ENCODE measurements at regions not wholly inside any gene's neighbourhood (a gene's known extent, or its start where the extent isn't known, plus 50 kb on each side); places are given as distances from the start of the nearest gene placed in this dataset.

DNA sequence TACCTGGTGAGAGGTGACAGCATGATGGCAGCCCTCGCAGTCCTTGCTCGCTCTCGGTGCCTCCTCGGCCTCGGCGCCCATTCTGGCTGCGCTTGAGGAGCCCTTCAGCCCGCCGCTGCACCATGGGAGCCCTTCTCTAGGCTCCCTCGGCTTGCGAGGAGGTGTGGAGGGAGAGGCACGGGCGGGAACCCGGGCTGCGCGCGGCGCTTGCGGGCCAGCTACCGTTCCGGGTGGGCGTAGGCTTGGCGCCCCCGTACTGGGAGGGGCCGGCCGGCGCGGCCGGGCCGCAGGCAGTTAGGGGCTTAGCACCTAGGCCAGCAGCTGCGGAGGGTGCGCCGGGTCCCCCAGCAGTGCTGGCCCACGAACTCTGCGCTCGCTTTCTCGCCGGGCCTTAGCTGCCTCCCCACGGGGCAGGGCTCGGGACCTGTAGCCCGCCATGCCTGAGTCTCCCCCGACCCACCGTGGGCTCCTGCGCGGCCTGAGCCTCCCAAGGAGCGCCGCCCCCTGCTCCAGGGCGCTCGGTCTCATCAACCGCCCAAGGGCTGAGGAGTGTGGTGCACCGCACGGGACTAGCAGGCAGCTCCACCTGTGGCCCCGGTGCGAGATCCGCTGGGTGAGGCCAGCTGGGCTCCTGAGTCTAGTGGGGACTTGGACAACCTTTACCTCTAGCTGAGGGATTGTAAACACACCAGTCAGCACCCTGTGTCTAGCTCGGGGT lies 1624.3 kb downstream of the SLITRK1 start:
- TF ChIP-seq, protein P1, sequence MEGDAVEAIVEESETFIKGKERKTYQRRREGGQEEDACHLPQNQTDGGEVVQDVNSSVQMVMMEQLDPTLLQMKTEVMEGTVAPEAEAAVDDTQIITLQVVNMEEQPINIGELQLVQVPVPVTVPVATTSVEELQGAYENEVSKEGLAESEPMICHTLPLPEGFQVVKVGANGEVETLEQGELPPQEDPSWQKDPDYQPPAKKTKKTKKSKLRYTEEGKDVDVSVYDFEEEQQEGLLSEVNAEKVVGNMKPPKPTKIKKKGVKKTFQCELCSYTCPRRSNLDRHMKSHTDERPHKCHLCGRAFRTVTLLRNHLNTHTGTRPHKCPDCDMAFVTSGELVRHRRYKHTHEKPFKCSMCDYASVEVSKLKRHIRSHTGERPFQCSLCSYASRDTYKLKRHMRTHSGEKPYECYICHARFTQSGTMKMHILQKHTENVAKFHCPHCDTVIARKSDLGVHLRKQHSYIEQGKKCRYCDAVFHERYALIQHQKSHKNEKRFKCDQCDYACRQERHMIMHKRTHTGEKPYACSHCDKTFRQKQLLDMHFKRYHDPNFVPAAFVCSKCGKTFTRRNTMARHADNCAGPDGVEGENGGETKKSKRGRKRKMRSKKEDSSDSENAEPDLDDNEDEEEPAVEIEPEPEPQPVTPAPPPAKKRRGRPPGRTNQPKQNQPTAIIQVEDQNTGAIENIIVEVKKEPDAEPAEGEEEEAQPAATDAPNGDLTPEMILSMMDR (IDR thresholded peaks at IDR 0.05), result no peak
- no peak for TF ChIP-seq POLR2A (IDR thresholded peaks at IDR 0.05)
